H9 (cell line): ENCODE measurements at regions not wholly inside any gene's neighbourhood (a gene's known extent, or its start where the extent isn't known, plus 50 kb on each side); places are given as distances from the start of the nearest gene placed in this dataset.

ENCODE experiments used
- DNase-seq: peaks from one replicate; pipeline ENCODE4 v3.0.0-alpha.2; 2017
- H2AFZ ChIP-seq: one replicate; pipeline ENCODE4 v1.6.1; 2013; ENCODE audit warnings: mild to moderate bottlenecking, low read length, control low read depth, moderate library complexity
- H2AK5ac ChIP-seq: 2 replicates; pipeline ENCODE4 v1.6.1; 2013; ENCODE audit warnings: low read length, control low read depth, mixed read lengths; ENCODE audit not compliant: insufficient read length
- H2BK120ac ChIP-seq: one replicate; pipeline ENCODE4 v1.6.1; 2013; ENCODE audit warnings: low read depth, mild to moderate bottlenecking, low read length, control low read depth, inconsistent platforms; ENCODE audit not compliant: poor library complexity, severe bottlenecking
- H2BK12ac ChIP-seq: 2 replicates; pipeline ENCODE4 v1.6.1; 2013; ENCODE audit warnings: low read length, control low read depth, mixed read lengths, low read depth; ENCODE audit not compliant: insufficient read length
- H2BK15ac ChIP-seq: 2 replicates; pipeline ENCODE4 v1.6.1; 2013; ENCODE audit warnings: low read depth, low read length, control low read depth
- H2BK20ac ChIP-seq: one replicate; pipeline ENCODE4 v1.6.1; 2013; ENCODE audit warnings: low read depth, mild to moderate bottlenecking, low read length, control low read depth, inconsistent platforms; ENCODE audit not compliant: poor library complexity, severe bottlenecking
- H2BK5ac ChIP-seq: 2 replicates; pipeline ENCODE4 v1.6.1; 2013; ENCODE audit warnings: low read length, control low read depth, mixed read lengths; ENCODE audit not compliant: insufficient read length
- H3K14ac ChIP-seq: 2 replicates; pipeline ENCODE4 v1.6.1; 2013; ENCODE audit warnings: low read length, control low read depth; ENCODE audit not compliant: insufficient read depth
- H3K18ac ChIP-seq: 2 replicates; pipeline ENCODE4 v1.6.1; 2013; ENCODE audit warnings: low read depth, mild to moderate bottlenecking, mixed read lengths, low read length, control low read depth; ENCODE audit not compliant: insufficient read length
- H3K23ac ChIP-seq: 2 replicates; pipeline ENCODE4 v1.6.1; 2013; ENCODE audit warnings: low read length, control low read depth, mixed read lengths, low read depth; ENCODE audit not compliant: insufficient read length
- H3K23me2 ChIP-seq: 2 replicates; pipeline ENCODE4 v1.6.1; 2013; ENCODE audit warnings: low read depth, mild to moderate bottlenecking, mixed read lengths, low read length, control low read depth; ENCODE audit not compliant: insufficient read length, poor library complexity, severe bottlenecking
- H3K27ac ChIP-seq: 2 replicates; pipeline ENCODE4 v1.5.1; 2013; ENCODE audit warnings: low read length, control low read depth, mixed read lengths, low read depth; ENCODE audit not compliant: insufficient read length
- H3K27me3 ChIP-seq: 2 replicates; pipeline ENCODE4 v1.6.1; 2013; ENCODE audit warnings: low read length, control low read depth, inconsistent platforms; ENCODE audit not compliant: insufficient read depth
- H3K4ac ChIP-seq: 2 replicates; pipeline ENCODE4 v1.6.1; 2013; ENCODE audit warnings: low read depth, mild to moderate bottlenecking, control low read depth, inconsistent platforms, low read length, moderate library complexity
- H3K4me1 ChIP-seq: 2 replicates; pipeline ENCODE4 v1.6.1; 2013; ENCODE audit warnings: low read length, control low read depth, inconsistent platforms; ENCODE audit not compliant: insufficient read depth
- H3K4me2 ChIP-seq: 2 replicates; pipeline ENCODE4 v1.6.1; 2013; ENCODE audit warnings: low read length, control low read depth, mixed read lengths; ENCODE audit not compliant: insufficient read length, insufficient read depth
- H3K56ac ChIP-seq: 2 replicates; pipeline ENCODE4 v1.6.1; 2013; ENCODE audit warnings: low read depth, mild to moderate bottlenecking, mixed read lengths, low read length, control low read depth; ENCODE audit not compliant: insufficient read length
- H3K79me1 ChIP-seq: 2 replicates; pipeline ENCODE4 v1.6.1; 2013; ENCODE audit warnings: low read depth, mild to moderate bottlenecking, moderate library complexity, low read length, control low read depth, inconsistent platforms; ENCODE audit not compliant: insufficient read depth, poor library complexity, severe bottlenecking
- H3K79me2 ChIP-seq: 2 replicates; pipeline ENCODE4 v1.6.1; 2013; ENCODE audit warnings: low read length, control low read depth, inconsistent platforms; ENCODE audit not compliant: insufficient read depth
- H3K9ac ChIP-seq: 2 replicates; pipeline ENCODE4 v1.6.1; 2013; ENCODE audit warnings: low read length, control low read depth, mixed read lengths; ENCODE audit not compliant: insufficient read length; ENCODE audit errors: extremely low read depth
- H3K9me3 ChIP-seq: one replicate; pipeline ENCODE4 v1.6.1; 2013; ENCODE audit warnings: low read depth, low read length, inconsistent platforms; ENCODE audit not compliant: control insufficient read depth
- H3T11ph ChIP-seq: one replicate; pipeline ENCODE4 v1.6.1; 2013; ENCODE audit warnings: mild to moderate bottlenecking, low read length, control low read depth, inconsistent platforms
- H4K20me1 ChIP-seq: one replicate; pipeline ENCODE4 v1.6.1; 2013; ENCODE audit not compliant: control insufficient read depth, insufficient read length, insufficient read depth
- H4K5ac ChIP-seq: 2 replicates; pipeline ENCODE4 v1.6.1; 2013; ENCODE audit warnings: low read depth, mild to moderate bottlenecking, mixed read lengths, low read length, control low read depth; ENCODE audit not compliant: insufficient read length
- H4K8ac ChIP-seq: replicated peaks from 2 replicates; pipeline ENCODE4 v1.6.1; 2013; ENCODE audit warnings: low read length, control low read depth, mixed read lengths, low read depth; ENCODE audit not compliant: insufficient read length
- H4K91ac ChIP-seq: 2 replicates; pipeline ENCODE4 v1.6.1; 2013; ENCODE audit warnings: low read depth, mild to moderate bottlenecking, moderate library complexity, mixed read lengths, low read length, control low read depth; ENCODE audit not compliant: insufficient read length
- H3K27ac Mint-ChIP-seq, 3 experiments: 2 replicates in 2 of 3; 3 replicates in 1 of 3; pipeline ENCODE4 v1.8.0; 2020 to 2021; ENCODE audit warnings: mixed read lengths in 3 of 3, mild to moderate bottlenecking in 1 of 3, moderate library complexity in 1 of 3
- H3K27me3 Mint-ChIP-seq: 2 replicates; pipeline ENCODE4 v1.8.0; 2021; ENCODE audit warnings: low read depth, mild to moderate bottlenecking, moderate library complexity, mixed read lengths
- H3K36me3 Mint-ChIP-seq, 3 experiments: 2 replicates in 2 of 3; 3 replicates in 1 of 3; pipeline ENCODE4 v1.8.0; 2020 to 2021; ENCODE audit warnings: low read depth in 3 of 3, mixed read lengths in 3 of 3; ENCODE audit not compliant: insufficient read depth in 1 of 3
- H3K4me1 Mint-ChIP-seq, 2 experiments: 2 replicates each; pipeline ENCODE4 v1.8.0; 2020; ENCODE audit warnings: mixed read lengths in 2 of 2
- H3K4me3 Mint-ChIP-seq, 2 experiments: 2 replicates in 1 of 2; 3 replicates in 1 of 2; pipeline ENCODE4 v1.8.0; 2020 to 2021; ENCODE audit warnings: mild to moderate bottlenecking in 2 of 2, mixed read lengths in 2 of 2, moderate library complexity in 1 of 2
- H3K9me3 Mint-ChIP-seq, 2 experiments: 2 replicates in 1 of 2; 3 replicates in 1 of 2; pipeline ENCODE4 v1.8.0; 2020; ENCODE audit warnings: mild to moderate bottlenecking in 2 of 2, mixed read lengths in 2 of 2, moderate library complexity in 1 of 2
- CTCF ChIP-seq: fragments of 200-600 bp; sonication (generic); conservative IDR thresholded peaks from 3 replicates; pipeline ENCODE4 v1.8.0; 2021; ENCODE audit warnings: antibody characterized with exemption, mild to moderate bottlenecking
- WGBS: extraction: QIAGEN DNeasy Blood & Tissue Kit; methylation state at CpG from one replicate; pipeline ENCODE4 v1.1.7; 2013; ENCODE audit warnings: missing lambda C conversion rate, low lambda C conversion rate, mixed read lengths; ENCODE audit not compliant: insufficient read length; ENCODE audit errors: extremely low coverage; 5-methylcytosine and 5-hydroxymethylcytosine counted together

- H3K4me1 Mint-ChIP-seq, result no peaks in the 10 kb centered on the region
- Histone ChIP-seq H3T11ph (no peak overlapping the region), H2BK12ac (no peak overlapping the region), H3K18ac (no peak overlapping the region), H3K4ac (no peak overlapping the region), H4K20me1 (no peaks in the 10 kb centered on the region), H4K91ac (no peak overlapping the region), H3K79me2 (no peaks in the 10 kb centered on the region), H3K79me1 (no peaks in the 10 kb centered on the region), H3K4me1 (no peaks in the 10 kb centered on the region), H2BK15ac (no peak overlapping the region), H3K23ac (no peak overlapping the region), H3K23me2 (no peaks in the 10 kb centered on the region), H3K27ac (no peak overlapping the region), H2AFZ (no peak overlapping the region), H3K9me3 (no peaks in the 10 kb centered on the region), H3K4me2 (no peak overlapping the region), H2BK120ac (no peak overlapping the region), H3K14ac (no peak overlapping the region), H2AK5ac (no peak overlapping the region), H3K56ac (no peak overlapping the region), H4K8ac (no peak overlapping the region), H3K27me3 (no peaks in the 10 kb centered on the region), H2BK20ac (no peak overlapping the region), H4K5ac (no peak overlapping the region), H3K9ac (no peak overlapping the region), H2BK5ac (no peak overlapping the region)
- no peak overlapping the region for H3K27ac Mint-ChIP-seq
- no peak for TF ChIP-seq CTCF
- DNase-seq, result no peak
- H3K36me3 Mint-ChIP-seq, result no peaks in the 10 kb centered on the region
- H3K4me3 Mint-ChIP-seq, result no peak overlapping the region
- H3K27me3 Mint-ChIP-seq, result no peaks in the 10 kb centered on the region
- no CpG with 5 or more reads among the region's 2 CpGs for WGBS
- no peaks in the 10 kb centered on the region for H3K9me3 Mint-ChIP-seq
These were observed 72.8 kb upstream of the SGCD start for GRCh38 chr5:156254196-156254595.
